Left lung (tissue), 4 donors: ENCODE measurements at regions not wholly inside any gene's neighbourhood (a gene's known extent, or its start where the extent isn't known, plus 50 kb on each side); places are given as distances from the start of the nearest gene placed in this dataset.

ENCODE experiments used
- ATAC-seq: fragments of 200-7000 bp; cut with Tn5 transposase; one replicate; pipeline ENCODE4 v1.9.1; 2020; ENCODE audit warnings: moderate library complexity
- DNase-seq, 4 donors: peaks; one replicate each; pipeline ENCODE4 v3.0.0-alpha.2; 2013 to 2020
- H3K27ac ChIP-seq, 2 donors: fragments of 200-600 bp; sonication (generic) in 1 of 2; one replicate each; pipeline versions ENCODE4 v1.5.0 to v1.8.0; 2020 to 2021
- H3K27me3 ChIP-seq, 2 donors: fragments of 200-600 bp; sonication (generic) in 1 of 2; one replicate each; pipeline versions ENCODE4 v1.5.0 to v1.8.0; 2020 to 2021
- H3K36me3 ChIP-seq, 2 donors: fragments of 200-600 bp; sonication (generic) in 1 of 2; one replicate each; pipeline versions ENCODE4 v1.5.0 to v1.8.0; 2020 to 2021
- H3K4me1 ChIP-seq, 2 donors: fragments of 200-600 bp; one replicate each; pipeline ENCODE4 v1.8.0; 2021
- H3K4me3 ChIP-seq, 2 donors: fragments of 200-600 bp; sonication (generic) in 1 of 2; one replicate each; pipeline versions ENCODE4 v1.5.0 to v1.8.0; 2020 to 2021; ENCODE audit warnings: mild to moderate bottlenecking in 1 of 2
- H3K9me3 ChIP-seq, 2 donors: fragments of 200-600 bp; sonication (generic) in 1 of 2; one replicate each; pipeline versions ENCODE4 v1.5.0 to v1.8.0; 2020 to 2021
- CTCF ChIP-seq, 2 donors: fragments of 200-600 bp; sonication (generic) in 1 of 2; IDR thresholded peaks; one replicate each; pipeline versions ENCODE4 v1.5.0 to v1.8.0; 2021; ENCODE audit warnings: antibody characterized with exemption in 2 of 2
- intact Hi-C, 2 donors: fragments of 100-400 bp; cut with DNase I; formaldehyde crosslinking; loops; one replicate each; pipeline versions ENCODE4 v1.11.2 to v1.14.2; 2022
- donor health status: DM: no; HTN: yes; CAD: no.
- donor health status: DM: no; HTN: no; CAD: no.

GRCh38 chr1:168419736-168420135, 124.1 kb downstream of the XCL2 start:
- DNase-seq: no peak
- ATAC-seq: no peak
- no peaks in the 10 kb centered on the region for H3K36me3 ChIP-seq
- intact Hi-C loops: no loop called here
- no peak for TF ChIP-seq CTCF (IDR thresholded peaks at IDR 0.05)
- H3K27ac ChIP-seq: no peak overlapping the region
- H3K4me1 ChIP-seq: no peaks in the 10 kb centered on the region
- no peaks in the 10 kb centered on the region for H3K27me3 ChIP-seq
- no peak overlapping the region for H3K4me3 ChIP-seq
- no peaks in the 10 kb centered on the region for H3K9me3 ChIP-seq

GRCh38 chr1:168416220-168416619, 127.6 kb downstream of the XCL2 start:
- Histone ChIP-seq H3K4me3 (no peak overlapping the region), H3K27ac (no peak overlapping the region), H3K4me1 (no peaks in the 10 kb centered on the region), H3K9me3 (no peaks in the 10 kb centered on the region), H3K36me3 (no peaks in the 10 kb centered on the region), H3K27me3 (no peaks in the 10 kb centered on the region)
- intact Hi-C loops: no loop called here
- TF ChIP-seq CTCF (IDR thresholded peaks at IDR 0.05): no peak
- ATAC-seq: no peak
- no peak for DNase-seq

GRCh38 chr1:168414914-168415313, 128.9 kb downstream of the XCL2 start:
- intact Hi-C loops: no loop called here
- H3K27me3 ChIP-seq: no peaks in the 10 kb centered on the region
- ATAC-seq: no peak
- H3K4me1 ChIP-seq: no peaks in the 10 kb centered on the region
- no peak for TF ChIP-seq CTCF (IDR thresholded peaks at IDR 0.05)
- DNase-seq: no peak
- no peaks in the 10 kb centered on the region for H3K36me3 ChIP-seq
- no peak overlapping the region for H3K4me3 ChIP-seq
- H3K27ac ChIP-seq: no peak overlapping the region
- no peaks in the 10 kb centered on the region for H3K9me3 ChIP-seq

- ATAC-seq (no peak), DNase-seq (no peak)
- Histone ChIP-seq H3K4me1 (no peaks in the 10 kb centered on the region), H3K36me3 (no peaks in the 10 kb centered on the region), H3K27me3 (no peaks in the 10 kb centered on the region), H3K9me3 (peaks cover 0 to 7% of the 10 kb centered on the region in 2 donors), H3K27ac (no peak overlapping the region), H3K4me3 (no peak overlapping the region)
- intact Hi-C loops: no loop called here
- TF ChIP-seq CTCF (IDR thresholded peaks at IDR 0.05): no peak
Measured at GRCh38 chr1:168410464-168410863, 129.8 kb downstream of the TBX19 start.

GRCh38 chr1:168408884-168409283, 128.2 kb downstream of the TBX19 start:
- H3K27me3 ChIP-seq: no peaks in the 10 kb centered on the region
- H3K4me3 ChIP-seq: no peak overlapping the region
- H3K36me3 ChIP-seq: no peaks in the 10 kb centered on the region
- no peak for TF ChIP-seq CTCF (IDR thresholded peaks at IDR 0.05)
- no peak for ATAC-seq
- H3K4me1 ChIP-seq: no peaks in the 10 kb centered on the region
- no peak for DNase-seq
- intact Hi-C loops: no loop called here
- no peak overlapping the region for H3K27ac ChIP-seq
- H3K9me3 ChIP-seq: peaks cover 0 to 7% of the 10 kb centered on the region in 2 donors
